Type B pancreatic cell (in vitro differentiated cells): ENCODE measurements at regions not wholly inside any gene's neighbourhood (a gene's known extent, or its start where the extent isn't known, plus 50 kb on each side); places are given as distances from the start of the nearest gene placed in this dataset.

Experiments used
- DNase-seq: peaks from one replicate; pipeline ENCODE4 v3.0.0; 2021; ENCODE audit warnings: mixed read lengths; ENCODE audit not compliant: unreplicated experiment; ENCODE audit errors: extremely low spot score
- H3K27ac Mint-ChIP-seq: 2 replicates; pipeline ENCODE4 v1.8.0; 2021; ENCODE audit warnings: mild to moderate bottlenecking, mixed read lengths
- H3K27me3 Mint-ChIP-seq: 2 replicates; pipeline ENCODE4 v1.8.0; 2021; ENCODE audit warnings: mixed read lengths
- H3K36me3 Mint-ChIP-seq: 2 replicates; pipeline ENCODE4 v1.8.0; 2021; ENCODE audit warnings: mixed read lengths
- H3K4me1 Mint-ChIP-seq: one replicate; pipeline ENCODE4 v1.8.0; 2021; ENCODE audit warnings: mixed read lengths; ENCODE audit not compliant: unreplicated experiment
- H3K4me3 Mint-ChIP-seq: 2 replicates; pipeline ENCODE4 v1.8.0; 2021; ENCODE audit warnings: mild to moderate bottlenecking, mixed read lengths
- H3K9me3 Mint-ChIP-seq: 2 replicates; pipeline ENCODE4 v1.8.0; 2021; ENCODE audit warnings: mixed read lengths
- TF ChIP-seq, protein P1 (sequence below): fragments of 200-600 bp; sonication (generic); conservative IDR thresholded peaks from 2 replicates; pipeline ENCODE4 v1.5.0; 2021; ENCODE audit warnings: antibody characterized with exemption, mild to moderate bottlenecking

GRCh38 chr10:78450807-78451485 is 417.3 kb downstream of the RPS24 start:
- peaks cover 41% of the 10 kb centered on the region for H3K4me1 Mint-ChIP-seq
- no peak overlapping the region for H3K27ac Mint-ChIP-seq
- peaks cover 4% of the 10 kb centered on the region for H3K27me3 Mint-ChIP-seq
- TF ChIP-seq, protein P1, sequence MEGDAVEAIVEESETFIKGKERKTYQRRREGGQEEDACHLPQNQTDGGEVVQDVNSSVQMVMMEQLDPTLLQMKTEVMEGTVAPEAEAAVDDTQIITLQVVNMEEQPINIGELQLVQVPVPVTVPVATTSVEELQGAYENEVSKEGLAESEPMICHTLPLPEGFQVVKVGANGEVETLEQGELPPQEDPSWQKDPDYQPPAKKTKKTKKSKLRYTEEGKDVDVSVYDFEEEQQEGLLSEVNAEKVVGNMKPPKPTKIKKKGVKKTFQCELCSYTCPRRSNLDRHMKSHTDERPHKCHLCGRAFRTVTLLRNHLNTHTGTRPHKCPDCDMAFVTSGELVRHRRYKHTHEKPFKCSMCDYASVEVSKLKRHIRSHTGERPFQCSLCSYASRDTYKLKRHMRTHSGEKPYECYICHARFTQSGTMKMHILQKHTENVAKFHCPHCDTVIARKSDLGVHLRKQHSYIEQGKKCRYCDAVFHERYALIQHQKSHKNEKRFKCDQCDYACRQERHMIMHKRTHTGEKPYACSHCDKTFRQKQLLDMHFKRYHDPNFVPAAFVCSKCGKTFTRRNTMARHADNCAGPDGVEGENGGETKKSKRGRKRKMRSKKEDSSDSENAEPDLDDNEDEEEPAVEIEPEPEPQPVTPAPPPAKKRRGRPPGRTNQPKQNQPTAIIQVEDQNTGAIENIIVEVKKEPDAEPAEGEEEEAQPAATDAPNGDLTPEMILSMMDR: no peak
- no peaks in the 10 kb centered on the region for H3K9me3 Mint-ChIP-seq
- no peak for DNase-seq
- H3K4me3 Mint-ChIP-seq: no peak overlapping the region
- no peaks in the 10 kb centered on the region for H3K36me3 Mint-ChIP-seq

DNA sequence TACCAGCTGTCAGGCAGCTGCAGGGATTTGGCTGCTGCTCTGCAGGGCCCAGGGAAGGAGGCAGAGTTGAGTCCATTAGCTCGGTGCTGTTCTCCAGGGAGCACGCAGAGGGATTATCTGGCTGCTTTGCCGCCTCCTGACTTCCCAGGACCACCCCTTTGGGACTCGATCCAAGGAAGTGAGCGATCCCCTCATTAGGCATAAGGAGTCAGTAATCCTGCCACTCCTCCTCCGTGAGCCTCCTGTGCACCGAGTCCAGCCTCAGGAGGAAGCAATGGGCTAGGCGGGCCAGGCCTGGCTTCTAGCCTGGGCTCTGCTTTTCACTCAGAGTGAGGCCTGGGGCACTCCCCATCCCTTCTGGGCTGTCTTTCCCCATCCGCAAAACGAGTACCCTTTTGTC is 417.9 kb downstream of the RPS24 start:
- DNase-seq: no peak
- Mint-ChIP-seq H3K27me3 (peaks cover 4% of the 10 kb centered on the region), H3K9me3 (no peaks in the 10 kb centered on the region), H3K36me3 (no peaks in the 10 kb centered on the region), H3K4me3 (no peak overlapping the region), H3K4me1 (peaks cover 42% of the 10 kb centered on the region), H3K27ac (no peak overlapping the region)
- TF ChIP-seq, protein P1: no peak

DNA sequence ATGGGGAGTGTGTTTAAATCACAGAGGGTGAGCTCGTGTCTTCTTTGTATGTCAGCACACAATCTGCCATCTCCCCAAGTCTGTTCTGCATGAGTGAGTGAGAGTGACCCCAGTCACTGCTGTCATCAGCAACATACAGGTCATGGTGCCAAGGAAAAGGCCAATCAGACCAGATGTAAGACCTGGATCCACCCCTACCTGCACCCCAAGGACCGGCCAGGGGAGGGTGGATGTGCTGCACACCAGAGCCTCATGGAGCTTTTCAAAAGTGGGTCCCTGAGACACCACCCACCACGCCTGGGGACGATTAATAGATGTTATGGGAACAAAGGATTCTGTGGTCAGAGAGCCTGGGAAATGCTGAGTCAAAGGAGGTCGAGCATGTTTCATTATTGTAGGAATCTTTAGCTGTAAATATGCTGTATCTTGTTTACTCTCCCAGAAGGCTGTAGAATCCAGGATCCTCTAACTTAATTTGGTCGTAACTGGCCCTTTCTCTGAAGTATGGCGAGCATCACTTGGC is 420.5 kb downstream of the RPS24 start:
- H3K27ac Mint-ChIP-seq: no peak overlapping the region
- no peak for DNase-seq
- H3K9me3 Mint-ChIP-seq: no peaks in the 10 kb centered on the region
- TF ChIP-seq, protein P1: no peak
- H3K36me3 Mint-ChIP-seq: no peaks in the 10 kb centered on the region
- H3K4me1 Mint-ChIP-seq: peaks cover 29% of the 10 kb centered on the region
- no peak overlapping the region for H3K4me3 Mint-ChIP-seq
- H3K27me3 Mint-ChIP-seq: peaks cover 4% of the 10 kb centered on the region

DNA sequence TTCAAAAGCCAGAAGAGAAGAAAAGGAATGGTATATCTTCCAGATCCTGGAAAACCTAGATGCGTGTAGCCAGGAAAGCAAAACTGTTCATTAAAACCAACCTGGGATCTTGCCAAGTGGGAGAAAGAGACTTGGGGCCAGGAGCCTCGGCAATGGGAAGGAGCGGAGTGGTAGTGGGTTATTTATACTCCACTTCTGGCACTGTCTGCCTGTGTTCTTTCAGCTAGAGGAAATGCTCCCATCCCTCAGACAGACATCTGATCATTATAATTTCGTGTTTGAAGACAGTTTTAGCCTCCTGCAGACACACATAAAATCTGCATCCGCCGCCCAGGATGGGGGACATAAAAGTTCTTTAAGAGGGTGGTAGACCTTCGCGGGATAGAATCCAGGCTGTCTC is 421.6 kb downstream of the RPS24 start:
- H3K27ac Mint-ChIP-seq: no peak overlapping the region
- H3K4me3 Mint-ChIP-seq: no peak overlapping the region
- TF ChIP-seq, protein P1: no peak
- H3K36me3 Mint-ChIP-seq: no peaks in the 10 kb centered on the region
- peaks cover 36% of the 10 kb centered on the region for H3K4me1 Mint-ChIP-seq
- no peak for DNase-seq
- H3K27me3 Mint-ChIP-seq: peaks cover 4% of the 10 kb centered on the region
- H3K9me3 Mint-ChIP-seq: no peaks in the 10 kb centered on the region

GRCh38 chr10:78455811-78456210 is 422.1 kb downstream of the RPS24 start:
- Mint-ChIP-seq H3K4me3 (no peak overlapping the region), H3K9me3 (no peaks in the 10 kb centered on the region), H3K27ac (no peak overlapping the region), H3K36me3 (no peaks in the 10 kb centered on the region), H3K4me1 (peaks cover 40% of the 10 kb centered on the region), H3K27me3 (peaks cover 4% of the 10 kb centered on the region)
- TF ChIP-seq, protein P1: no peak
- DNase-seq: no peak
